ENCODE measurements at regions not wholly inside any gene's neighbourhood (a gene's known extent, or its start where the extent isn't known, plus 50 kb on each side); places are given as distances from the start of the nearest gene placed in this dataset.

DNA sequence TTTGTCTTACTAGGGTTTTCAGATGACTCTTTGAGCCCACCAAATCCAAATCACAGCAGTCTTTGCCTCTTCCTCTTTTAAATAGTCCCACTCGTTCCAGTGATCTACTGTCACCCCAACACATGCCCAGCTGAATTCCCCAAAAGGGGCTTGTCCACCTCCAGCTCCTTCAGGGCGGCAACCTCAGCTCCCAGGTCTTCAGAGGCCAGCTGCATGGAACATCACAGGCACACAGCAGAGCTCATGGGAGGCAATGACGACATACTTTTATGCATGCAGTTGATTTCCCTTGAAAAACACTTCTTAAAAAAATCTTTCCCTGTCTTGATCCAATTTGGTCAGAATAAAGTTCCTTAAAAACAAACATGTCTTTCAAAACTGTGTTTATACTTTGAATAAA is 244.3 kb upstream of the NR2F2 start:
- TF ChIP-seq, protein P1, sequence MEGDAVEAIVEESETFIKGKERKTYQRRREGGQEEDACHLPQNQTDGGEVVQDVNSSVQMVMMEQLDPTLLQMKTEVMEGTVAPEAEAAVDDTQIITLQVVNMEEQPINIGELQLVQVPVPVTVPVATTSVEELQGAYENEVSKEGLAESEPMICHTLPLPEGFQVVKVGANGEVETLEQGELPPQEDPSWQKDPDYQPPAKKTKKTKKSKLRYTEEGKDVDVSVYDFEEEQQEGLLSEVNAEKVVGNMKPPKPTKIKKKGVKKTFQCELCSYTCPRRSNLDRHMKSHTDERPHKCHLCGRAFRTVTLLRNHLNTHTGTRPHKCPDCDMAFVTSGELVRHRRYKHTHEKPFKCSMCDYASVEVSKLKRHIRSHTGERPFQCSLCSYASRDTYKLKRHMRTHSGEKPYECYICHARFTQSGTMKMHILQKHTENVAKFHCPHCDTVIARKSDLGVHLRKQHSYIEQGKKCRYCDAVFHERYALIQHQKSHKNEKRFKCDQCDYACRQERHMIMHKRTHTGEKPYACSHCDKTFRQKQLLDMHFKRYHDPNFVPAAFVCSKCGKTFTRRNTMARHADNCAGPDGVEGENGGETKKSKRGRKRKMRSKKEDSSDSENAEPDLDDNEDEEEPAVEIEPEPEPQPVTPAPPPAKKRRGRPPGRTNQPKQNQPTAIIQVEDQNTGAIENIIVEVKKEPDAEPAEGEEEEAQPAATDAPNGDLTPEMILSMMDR (IDR thresholded peaks at IDR 0.05): no peak
- no peak for TF ChIP-seq POLR2A (IDR thresholded peaks at IDR 0.05)
